NCI-H748 (cell line): ENCODE measurements at regions not wholly inside any gene's neighbourhood (a gene's known extent, or its start where the extent isn't known, plus 50 kb on each side); places are given as distances from the start of the nearest gene placed in this dataset.

Experiments
- DNase-seq: peaks from one replicate; lab custom pipeline; 2025; ENCODE audit not compliant: unreplicated experiment; lab: John Stamatoyannopoulos, UW

GRCh38 chr18:57243624-57244179 lies 96.8 kb downstream of the BOD1L2 start:
- DNase-seq = no peak

- no peak for DNase-seq
Observed at GRCh38 chr18:57249179-57249578, 102.3 kb downstream of the BOD1L2 start.

- DNase-seq = no peak
Observed at GRCh38 chr18:57249883-57250282, 102.5 kb upstream of the ST8SIA3 start.

- no peak for DNase-seq
Observed at GRCh38 chr18:57251747-57252146, 100.6 kb upstream of the ST8SIA3 start.

- no peak for DNase-seq
Observed at GRCh38 chr18:57253903-57254302, 98.5 kb upstream of the ST8SIA3 start.

GRCh38 chr18:57258131-57258777 lies 94.1 kb upstream of the ST8SIA3 start:
- DNase-seq = no peak

GRCh38 chr18:57267368-57267925 lies 84.9 kb upstream of the ST8SIA3 start:
- DNase-seq = no peak

GRCh38 chr18:57269756-57270155 lies 82.6 kb upstream of the ST8SIA3 start:
- no peak for DNase-seq

- DNase-seq = no peak
Observed at GRCh38 chr18:57270156-57270555, 82.2 kb upstream of the ST8SIA3 start.

- DNase-seq = no peak
Observed at GRCh38 chr18:57273194-57273593, 79.2 kb upstream of the ST8SIA3 start.

- DNase-seq = peak; percentile 63
Observed at GRCh38 chr18:57275111-57275510, 77.2 kb upstream of the ST8SIA3 start.

- peak; percentile 90 for DNase-seq
Observed at GRCh38 chr18:57276829-57277228, 75.5 kb upstream of the ST8SIA3 start.

- DNase-seq = no peak
Observed at GRCh38 chr18:57278933-57279332, 73.4 kb upstream of the ST8SIA3 start.

GRCh38 chr18:57281519-57281918 lies 70.8 kb upstream of the ST8SIA3 start:
- no peak for DNase-seq

GRCh38 chr18:57286949-57287348 lies 65.4 kb upstream of the ST8SIA3 start:
- DNase-seq = no peak

GRCh38 chr18:57287766-57288165 lies 64.6 kb upstream of the ST8SIA3 start:
- no peak for DNase-seq

GRCh38 chr18:57294547-57294946 lies 57.8 kb upstream of the ST8SIA3 start:
- DNase-seq = no peak

GRCh38 chr18:57296336-57296735 lies 56.0 kb upstream of the ST8SIA3 start:
- DNase-seq = no peak

- DNase-seq = no peak
Observed at GRCh38 chr18:57297306-57297705, 55.1 kb upstream of the ST8SIA3 start.

- DNase-seq = no peak
Observed at GRCh38 chr18:57299931-57300330, 52.4 kb upstream of the ST8SIA3 start.

- DNase-seq = peak; percentile 34
Observed at GRCh38 chr18:57301573-57302559, 50.5 kb upstream of the ST8SIA3 start.
